ENCODE measurements at regions not wholly inside any gene's neighbourhood (a gene's known extent, or its start where the extent isn't known, plus 50 kb on each side); places are given as distances from the start of the nearest gene placed in this dataset.

GRCh38 chr4:38202242-38202641 is 242.0 kb downstream of the PTTG2 start:
- TF ChIP-seq, protein P1, sequence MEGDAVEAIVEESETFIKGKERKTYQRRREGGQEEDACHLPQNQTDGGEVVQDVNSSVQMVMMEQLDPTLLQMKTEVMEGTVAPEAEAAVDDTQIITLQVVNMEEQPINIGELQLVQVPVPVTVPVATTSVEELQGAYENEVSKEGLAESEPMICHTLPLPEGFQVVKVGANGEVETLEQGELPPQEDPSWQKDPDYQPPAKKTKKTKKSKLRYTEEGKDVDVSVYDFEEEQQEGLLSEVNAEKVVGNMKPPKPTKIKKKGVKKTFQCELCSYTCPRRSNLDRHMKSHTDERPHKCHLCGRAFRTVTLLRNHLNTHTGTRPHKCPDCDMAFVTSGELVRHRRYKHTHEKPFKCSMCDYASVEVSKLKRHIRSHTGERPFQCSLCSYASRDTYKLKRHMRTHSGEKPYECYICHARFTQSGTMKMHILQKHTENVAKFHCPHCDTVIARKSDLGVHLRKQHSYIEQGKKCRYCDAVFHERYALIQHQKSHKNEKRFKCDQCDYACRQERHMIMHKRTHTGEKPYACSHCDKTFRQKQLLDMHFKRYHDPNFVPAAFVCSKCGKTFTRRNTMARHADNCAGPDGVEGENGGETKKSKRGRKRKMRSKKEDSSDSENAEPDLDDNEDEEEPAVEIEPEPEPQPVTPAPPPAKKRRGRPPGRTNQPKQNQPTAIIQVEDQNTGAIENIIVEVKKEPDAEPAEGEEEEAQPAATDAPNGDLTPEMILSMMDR (IDR thresholded peaks at IDR 0.05): no peak
- no peak for TF ChIP-seq POLR2A (IDR thresholded peaks at IDR 0.05)
